Stomach (tissue), 4 donors: ENCODE measurements at regions not wholly inside any gene's neighbourhood (a gene's known extent, or its start where the extent isn't known, plus 50 kb on each side); places are given as distances from the start of the nearest gene placed in this dataset.

Experiments
- CTCF ChIP-seq, 7 experiments: fragments of 450-650 bp in 4 of 7; fragments of 200-600 bp in 3 of 7; sonication (generic) in 3 of 7; IDR thresholded peaks; one replicate each; pipeline ENCODE4 v1.5.1; 2016 to 2019; ENCODE audit warnings: antibody characterized with exemption in 7 of 7, control low read depth in 2 of 7, mild to moderate bottlenecking in 1 of 7
- POLR2A ChIP-seq, 4 donors: fragments of 450-650 bp; IDR thresholded peaks; one replicate each; pipeline ENCODE4 v1.6.1; 2016; ENCODE audit warnings: antibody characterized with exemption in 4 of 4, control low read depth in 2 of 4, mild to moderate bottlenecking in 1 of 4, moderate library complexity in 1 of 4

GRCh38 chr14:58749066-58749669, 111.4 kb downstream of the DACT1 start:
- TF ChIP-seq POLR2A (IDR thresholded peaks at IDR 0.05) (no peak), CTCF (IDR thresholded peaks at IDR 0.05) (no peak)
